GM10266 (cell line): ENCODE measurements at regions not wholly inside any gene's neighbourhood (a gene's known extent, or its start where the extent isn't known, plus 50 kb on each side); places are given as distances from the start of the nearest gene placed in this dataset.
"Not testable (repeated sequence)": the region's sequence is repeated elsewhere in the genome, so short reads cannot be mapped to it uniquely, and the experiment has no call there.

Experiments
- DNase-seq: peaks from one replicate; pipeline ENCODE4 v3.0.0; 2012; ENCODE audit errors: extremely low spot score
- CTCF ChIP-seq: IDR thresholded peaks from 2 replicates; pipeline ENCODE4 v1.5.1; 2012; ENCODE audit warnings: mild to moderate bottlenecking, low read depth; ENCODE audit not compliant: control insufficient read depth, insufficient read depth; ENCODE audit errors: missing control alignments

DNA sequence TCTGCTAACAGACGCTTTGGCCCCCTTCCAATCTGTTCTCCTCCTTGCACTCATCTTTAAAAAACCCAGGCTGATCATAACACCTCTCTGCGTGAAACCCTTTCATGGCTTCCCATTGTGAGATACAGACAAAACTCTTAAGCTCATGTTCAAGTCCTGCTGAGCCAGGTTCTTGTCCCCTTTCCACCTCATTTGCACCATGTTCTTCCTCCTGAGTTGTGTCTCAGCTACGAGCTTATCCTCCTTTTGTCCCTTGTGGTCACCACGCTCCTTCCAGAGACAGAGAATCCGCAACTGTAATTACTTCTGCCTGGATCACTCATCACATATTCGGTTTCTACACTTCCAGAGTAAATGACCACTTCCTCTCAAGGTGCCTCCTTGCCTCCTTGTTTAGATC is 238.8 kb downstream of the ACTR3 start:
- DNase-seq, result no peak
- no peak for TF ChIP-seq CTCF

- DNase-seq, result not testable (repeated sequence)
Measured at GRCh38 chr2:114132050-114132449, 242.2 kb downstream of the ACTR3 start.

GRCh38 chr2:114134146-114134545 is 244.3 kb downstream of the ACTR3 start:
- DNase-seq, result no peak
- no peak for TF ChIP-seq CTCF

DNA sequence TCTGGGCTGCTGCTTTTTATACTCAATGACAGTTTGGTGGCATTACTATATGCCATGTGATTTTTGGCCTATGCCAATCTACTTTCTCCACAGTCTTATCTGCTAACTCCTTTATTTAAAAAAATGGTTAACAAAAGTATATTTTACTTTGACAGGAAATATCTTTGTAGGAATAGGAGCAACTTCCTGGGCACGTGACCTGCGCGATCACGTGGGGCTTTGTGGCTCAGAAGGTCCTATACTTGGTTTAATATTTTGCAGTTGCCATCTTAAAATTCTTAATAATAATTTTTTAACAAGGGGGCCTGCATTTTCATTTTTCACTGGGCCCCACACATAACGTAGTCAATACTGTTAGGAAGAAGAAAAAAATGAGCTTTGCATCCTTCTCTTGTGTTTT is 249.7 kb downstream of the ACTR3 start:
- DNase-seq, result no peak
- no peak for TF ChIP-seq CTCF

DNA sequence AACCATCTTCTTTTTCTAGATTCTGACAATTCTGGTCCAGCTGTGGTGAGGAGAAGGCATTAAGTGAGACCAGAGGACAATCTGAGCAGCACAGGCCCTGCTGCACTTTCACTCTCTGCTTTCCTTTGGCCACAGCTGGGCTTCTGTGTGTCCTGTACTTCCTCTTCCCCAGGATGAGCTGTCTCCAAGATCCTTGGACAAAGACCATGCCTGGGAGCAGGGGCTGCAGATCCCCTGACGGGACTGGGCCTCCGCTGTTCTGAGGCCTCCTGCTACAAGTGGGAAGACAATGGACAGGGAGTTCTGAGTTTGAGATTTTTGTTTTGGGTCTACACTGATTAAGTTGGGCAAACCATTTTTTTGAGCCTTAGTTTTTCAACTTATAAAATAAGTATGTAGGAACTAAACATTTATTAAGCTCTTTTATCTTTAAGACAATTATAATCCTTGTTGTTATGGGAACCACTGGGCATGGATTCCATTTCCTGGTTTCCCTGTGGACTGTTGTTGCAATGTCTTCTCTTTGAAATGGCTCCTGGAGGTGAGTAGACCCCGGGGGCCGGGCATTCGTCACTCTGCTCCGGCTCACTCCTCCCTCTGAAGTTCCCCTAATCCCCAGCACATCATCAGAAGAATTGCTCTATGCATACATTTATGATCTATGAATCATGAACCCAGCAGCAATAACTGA is 266.6 kb downstream of the ACTR3 start:
- no peak for DNase-seq
- TF ChIP-seq CTCF, result no peak

- no peak for DNase-seq
Measured at GRCh38 chr2:114157057-114157385, 267.1 kb downstream of the ACTR3 start.

DNA sequence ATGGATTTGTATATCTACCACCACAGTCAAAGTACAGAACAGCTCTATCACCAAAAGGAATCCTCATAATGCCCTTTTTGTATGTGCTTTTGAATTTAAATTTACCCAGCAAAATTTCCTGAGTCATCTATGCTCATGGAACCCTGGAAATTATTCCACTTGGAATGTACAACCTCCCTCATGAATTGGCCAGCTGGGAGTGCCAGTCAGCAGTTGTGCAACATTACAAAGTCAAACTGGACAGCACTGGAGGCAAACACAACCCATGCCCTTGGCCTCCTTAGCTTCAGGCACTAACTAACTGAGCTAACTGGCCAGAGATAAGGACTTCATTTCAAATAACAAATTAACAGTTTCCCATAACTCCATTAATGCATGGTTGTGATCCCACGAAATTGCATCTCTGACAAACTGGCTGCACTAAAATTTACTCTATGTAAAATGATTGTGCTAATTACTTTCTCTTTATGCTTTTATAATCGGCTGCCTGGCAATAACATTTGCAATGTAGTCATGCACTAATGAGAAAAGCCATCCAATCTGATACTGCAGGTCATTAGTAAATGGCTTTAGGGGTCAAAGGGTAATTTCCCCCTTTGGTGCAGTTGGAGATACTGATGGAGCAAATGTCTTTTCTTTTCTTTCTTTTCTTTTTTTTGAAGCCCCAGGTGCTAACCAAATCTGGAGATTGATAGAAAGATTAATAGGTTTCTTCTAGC is 270.5 kb downstream of the ACTR3 start:
- no peak for TF ChIP-seq CTCF
- DNase-seq, result no peak

More at GRCh38 chr2:114157057-114157385, 267.1 kb downstream of the ACTR3 start:
- no peak for TF ChIP-seq CTCF
